GM19023 (cell line): ENCODE measurements at regions not wholly inside any gene's neighbourhood (a gene's known extent, or its start where the extent isn't known, plus 50 kb on each side); places are given as distances from the start of the nearest gene placed in this dataset.
"Not testable (repeated sequence)": the region's sequence is repeated elsewhere in the genome, so short reads cannot be mapped to it uniquely, and the experiment has no call there.

ENCODE experiments used
- ATAC-seq: cut with Tn5 transposase; IDR thresholded peaks from one replicate; pipeline ENCODE4 v1.9.1; 2021; ENCODE audit warnings: mild to moderate bottlenecking, moderate library complexity; ENCODE audit not compliant: unreplicated experiment

- ATAC-seq: no peak
These were observed 199.0 kb downstream of the RNF144B start for GRCh38 chr6:18586133-18586532.

- ATAC-seq: peak; percentile 73
These were observed 208.8 kb downstream of the RNF144B start for GRCh38 chr6:18595774-18596530.

GRCh38 chr6:18596531-18596835, 209.3 kb downstream of the RNF144B start:
- no peak for ATAC-seq

GRCh38 chr6:18598551-18599264, 211.6 kb downstream of the RNF144B start:
- no peak for ATAC-seq

GRCh38 chr6:18600255-18600654, 213.1 kb downstream of the RNF144B start:
- no peak for ATAC-seq

- ATAC-seq: no peak
These were observed 214.4 kb downstream of the RNF144B start for GRCh38 chr6:18601516-18602020.

- ATAC-seq: no peak
These were observed 215.8 kb downstream of the RNF144B start for GRCh38 chr6:18602931-18603330.

- no peak for ATAC-seq
These were observed 216.2 kb downstream of the RNF144B start for GRCh38 chr6:18603361-18603760.

GRCh38 chr6:18605841-18606240, 218.7 kb downstream of the RNF144B start:
- ATAC-seq: no peak

GRCh38 chr6:18609715-18610114, 222.6 kb downstream of the RNF144B start:
- no peak for ATAC-seq

GRCh38 chr6:18613319-18613925, 226.3 kb downstream of the RNF144B start:
- ATAC-seq: no peak

- ATAC-seq: no peak
These were observed 242.4 kb downstream of the RNF144B start for GRCh38 chr6:18629571-18629970.

GRCh38 chr6:18632670-18633410, 245.7 kb downstream of the RNF144B start:
- no peak for ATAC-seq

- ATAC-seq: no peak
These were observed 247.8 kb downstream of the RNF144B start for GRCh38 chr6:18634912-18635311.

- ATAC-seq: no peak
These were observed 253.0 kb downstream of the RNF144B start for GRCh38 chr6:18640134-18640533.

- ATAC-seq: no peak
These were observed 253.6 kb downstream of the RNF144B start for GRCh38 chr6:18640754-18641153.

- ATAC-seq: no peak
These were observed 267.7 kb downstream of the RNF144B start for GRCh38 chr6:18654821-18655220.

- no peak for ATAC-seq
These were observed 269.4 kb downstream of the RNF144B start for GRCh38 chr6:18656506-18656905.

- ATAC-seq: not testable (repeated sequence)
These were observed 272.8 kb downstream of the RNF144B start for GRCh38 chr6:18659994-18660393.

- no peak for ATAC-seq
These were observed 275.9 kb downstream of the RNF144B start for GRCh38 chr6:18663011-18663410.

GRCh38 chr6:18664401-18664800, 277.3 kb downstream of the RNF144B start:
- ATAC-seq: no peak
